HAP-1 (cell line): ENCODE measurements at regions not wholly inside any gene's neighbourhood (a gene's known extent, or its start where the extent isn't known, plus 50 kb on each side); places are given as distances from the start of the nearest gene placed in this dataset.

ENCODE experiments used
- DNase-seq, 2 experiments: peaks; one replicate each; pipeline ENCODE4 v3.0.0-alpha.2; 2016 to 2020; ENCODE audit warnings: low spot score in 2 of 2
- H3K27me3 ChIP-seq: fragments of 250-450 bp; sonication (Bioruptor Pico); 2 replicates; pipeline ENCODE4 v1.5.1; 2020; ENCODE audit warnings: low read depth, mild to moderate bottlenecking, moderate library complexity
- H3K36me3 ChIP-seq: fragments of 250-450 bp; sonication (Bioruptor Pico); replicated peaks from 2 replicates; pipeline ENCODE4 v1.5.1; 2020; ENCODE audit warnings: mild to moderate bottlenecking
- H3K4me1 ChIP-seq: fragments of 250-450 bp; sonication (Bioruptor Pico); 2 replicates; pipeline ENCODE4 v1.5.1; 2020; ENCODE audit warnings: mild to moderate bottlenecking
- H3K4me3 ChIP-seq: fragments of 250-450 bp; sonication (Bioruptor Pico); 2 replicates; pipeline ENCODE4 v1.5.1; 2020; ENCODE audit warnings: mild to moderate bottlenecking, moderate library complexity
- H3K9me3 ChIP-seq: fragments of 250-450 bp; sonication (Bioruptor Pico); 2 replicates; pipeline ENCODE4 v1.5.1; 2020; ENCODE audit warnings: mild to moderate bottlenecking, moderate library complexity
- in situ Hi-C: fragments of 300-500 bp; cut with MboI; formaldehyde crosslinking; loops from 3 replicates; pipeline ENCODE4 v1.14.3; 2020; ENCODE audit warnings: low sequenced_read_pairs, inconsistent platforms, mixed read lengths

- in situ Hi-C loops = no loop called here
- Histone ChIP-seq H3K4me1 (no peaks in the 10 kb centered on the region), H3K4me3 (no peak overlapping the region), H3K36me3 (no peaks in the 10 kb centered on the region), H3K9me3 (no peaks in the 10 kb centered on the region), H3K27me3 (no peaks in the 10 kb centered on the region)
- DNase-seq = no peak
Observed at GRCh38 chr17:72338304-72338703, 217.5 kb downstream of the SOX9 start.

- no peak overlapping the region for H3K4me3 ChIP-seq
- in situ Hi-C loops = no loop called here
- no peak for DNase-seq
Observed at GRCh38 chr17:72338847-72339790, 218.3 kb downstream of the SOX9 start.

DNA sequence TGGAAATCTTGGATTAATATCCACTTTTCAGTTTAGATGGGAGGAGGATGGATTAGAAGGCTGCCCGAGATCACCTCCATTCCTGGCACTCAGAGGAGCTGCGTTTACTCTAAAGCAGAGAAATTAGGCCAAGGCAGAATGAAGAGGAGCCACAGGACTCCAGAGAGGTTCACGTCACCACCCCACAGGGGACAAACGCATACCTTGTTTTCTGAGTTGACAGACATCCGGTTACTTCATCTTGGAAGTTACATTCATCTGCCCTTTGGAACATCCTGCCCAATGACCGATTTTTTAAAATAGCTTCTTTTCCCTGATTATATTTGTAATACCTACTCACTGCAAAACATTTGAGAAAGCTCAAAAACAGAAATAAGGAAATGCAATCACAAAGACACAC lies 220.0 kb downstream of the SOX9 start:
- Histone ChIP-seq H3K4me1 (no peaks in the 10 kb centered on the region), H3K4me3 (no peak overlapping the region), H3K27me3 (no peaks in the 10 kb centered on the region), H3K9me3 (no peaks in the 10 kb centered on the region), H3K36me3 (no peaks in the 10 kb centered on the region)
- in situ Hi-C loops = no loop called here
- DNase-seq = no peak

More at GRCh38 chr17:72338847-72339790, 218.3 kb downstream of the SOX9 start:
- H3K9me3 ChIP-seq = no peaks in the 10 kb centered on the region
- H3K27me3 ChIP-seq = no peaks in the 10 kb centered on the region
- H3K36me3 ChIP-seq = no peaks in the 10 kb centered on the region
- H3K4me1 ChIP-seq = no peaks in the 10 kb centered on the region

GRCh38 chr17:72342061-72342460 lies 221.2 kb downstream of the SOX9 start:
- DNase-seq = no peak
- no peaks in the 10 kb centered on the region for H3K4me1 ChIP-seq
- H3K36me3 ChIP-seq = no peaks in the 10 kb centered on the region
- H3K27me3 ChIP-seq = no peaks in the 10 kb centered on the region
- in situ Hi-C loops = no loop called here
- no peaks in the 10 kb centered on the region for H3K9me3 ChIP-seq
- no peak overlapping the region for H3K4me3 ChIP-seq

GRCh38 chr17:72342627-72343527 lies 222.1 kb downstream of the SOX9 start:
- Histone ChIP-seq H3K9me3 (no peaks in the 10 kb centered on the region), H3K4me3 (no peak overlapping the region), H3K27me3 (no peaks in the 10 kb centered on the region), H3K36me3 (no peaks in the 10 kb centered on the region), H3K4me1 (no peaks in the 10 kb centered on the region)
- DNase-seq = no peak
- in situ Hi-C loops = no loop called here

DNA sequence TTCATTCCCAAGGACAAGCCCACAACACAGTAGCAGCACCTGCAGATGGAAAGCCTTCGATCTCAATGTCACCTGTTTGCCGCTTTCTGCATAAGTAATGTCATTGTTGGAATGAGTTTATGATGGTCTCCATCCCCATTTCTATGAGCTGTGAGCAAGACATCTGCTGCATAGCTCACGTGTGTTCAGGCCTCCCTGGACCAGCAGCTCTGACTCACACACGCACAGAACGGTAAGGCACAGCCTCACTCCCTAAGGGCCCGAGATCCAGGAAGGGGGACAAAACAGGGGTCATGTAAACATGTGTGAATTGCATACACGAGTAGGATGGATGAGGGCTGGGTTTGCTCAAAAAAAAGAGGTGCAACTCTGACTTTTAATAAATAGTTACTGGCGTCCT lies 223.1 kb downstream of the SOX9 start:
- DNase-seq = no peak
- Histone ChIP-seq H3K36me3 (no peaks in the 10 kb centered on the region), H3K4me3 (no peak overlapping the region), H3K9me3 (no peaks in the 10 kb centered on the region), H3K4me1 (no peaks in the 10 kb centered on the region), H3K27me3 (no peaks in the 10 kb centered on the region)
- in situ Hi-C loops = no loop called here

DNA sequence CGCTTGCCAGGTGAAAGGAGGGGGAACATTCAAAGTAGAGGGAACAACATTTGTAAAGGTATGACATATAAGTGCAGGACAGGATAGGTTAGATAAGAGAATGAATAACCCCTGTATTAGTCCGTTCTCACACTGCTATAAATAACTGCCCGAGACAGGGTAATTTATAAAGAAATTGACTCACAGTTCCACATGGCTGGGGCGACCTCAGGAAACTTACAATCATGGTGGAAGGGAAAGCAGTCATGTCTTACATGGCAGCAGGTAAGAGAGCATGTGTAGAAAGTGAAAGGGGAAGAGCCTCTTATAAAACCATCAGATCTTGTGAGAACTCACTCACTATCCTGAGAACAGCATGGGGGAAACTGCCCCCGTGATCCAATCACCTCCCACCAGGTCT lies 223.8 kb downstream of the SOX9 start:
- Histone ChIP-seq H3K27me3 (no peaks in the 10 kb centered on the region), H3K4me1 (no peaks in the 10 kb centered on the region), H3K36me3 (no peaks in the 10 kb centered on the region), H3K9me3 (no peaks in the 10 kb centered on the region), H3K4me3 (no peak overlapping the region)
- no peak for DNase-seq
- in situ Hi-C loops = no loop called here

DNA sequence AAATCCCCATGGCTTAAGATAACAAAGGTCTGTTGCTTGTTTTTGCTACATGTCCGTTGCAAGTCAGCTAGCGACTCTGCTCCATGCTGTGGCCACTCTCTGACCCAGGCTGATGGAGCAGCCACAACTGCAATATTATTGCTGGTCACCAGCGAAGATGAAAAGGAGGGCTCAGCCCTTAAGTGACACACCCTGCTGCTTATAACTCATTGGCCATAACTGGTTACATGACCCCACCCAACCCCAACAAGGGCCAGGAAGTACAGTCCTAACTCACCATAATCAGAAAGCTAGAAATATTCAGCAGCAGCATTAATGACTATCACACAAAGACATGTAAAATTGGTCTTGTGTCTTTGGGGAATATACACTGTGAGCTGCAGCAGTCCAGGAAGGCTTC lies 224.3 kb downstream of the SOX9 start:
- H3K36me3 ChIP-seq = no peaks in the 10 kb centered on the region
- no peak overlapping the region for H3K4me3 ChIP-seq
- DNase-seq = no peak
- H3K4me1 ChIP-seq = no peaks in the 10 kb centered on the region
- in situ Hi-C loops = no loop called here
- H3K9me3 ChIP-seq = no peaks in the 10 kb centered on the region
- no peaks in the 10 kb centered on the region for H3K27me3 ChIP-seq

- Histone ChIP-seq H3K4me3 (no peak overlapping the region), H3K9me3 (no peaks in the 10 kb centered on the region), H3K36me3 (no peaks in the 10 kb centered on the region), H3K4me1 (no peaks in the 10 kb centered on the region), H3K27me3 (no peaks in the 10 kb centered on the region)
- in situ Hi-C loops = no loop called here
- DNase-seq = no peak
Observed at GRCh38 chr17:72345536-72345935, 224.7 kb downstream of the SOX9 start.

- H3K9me3 ChIP-seq = no peaks in the 10 kb centered on the region
- no peak overlapping the region for H3K4me3 ChIP-seq
- H3K36me3 ChIP-seq = no peaks in the 10 kb centered on the region
- in situ Hi-C loops = no loop called here
- no peaks in the 10 kb centered on the region for H3K27me3 ChIP-seq
- DNase-seq = no peak
- H3K4me1 ChIP-seq = no peaks in the 10 kb centered on the region
Observed at GRCh38 chr17:72346306-72346705, 225.5 kb downstream of the SOX9 start.

- H3K36me3 ChIP-seq = no peaks in the 10 kb centered on the region
- no peaks in the 10 kb centered on the region for H3K27me3 ChIP-seq
- H3K4me1 ChIP-seq = no peaks in the 10 kb centered on the region
- in situ Hi-C loops = no loop called here
- DNase-seq = no peak
- no peak overlapping the region for H3K4me3 ChIP-seq
- H3K9me3 ChIP-seq = no peaks in the 10 kb centered on the region
Observed at GRCh38 chr17:72349011-72349410, 228.2 kb downstream of the SOX9 start.

GRCh38 chr17:72349491-72349995 lies 228.7 kb downstream of the SOX9 start:
- no peak for DNase-seq
- Histone ChIP-seq H3K36me3 (no peaks in the 10 kb centered on the region), H3K27me3 (no peaks in the 10 kb centered on the region), H3K4me3 (no peak overlapping the region), H3K9me3 (no peaks in the 10 kb centered on the region), H3K4me1 (no peaks in the 10 kb centered on the region)
- in situ Hi-C loops = no loop called here

DNA sequence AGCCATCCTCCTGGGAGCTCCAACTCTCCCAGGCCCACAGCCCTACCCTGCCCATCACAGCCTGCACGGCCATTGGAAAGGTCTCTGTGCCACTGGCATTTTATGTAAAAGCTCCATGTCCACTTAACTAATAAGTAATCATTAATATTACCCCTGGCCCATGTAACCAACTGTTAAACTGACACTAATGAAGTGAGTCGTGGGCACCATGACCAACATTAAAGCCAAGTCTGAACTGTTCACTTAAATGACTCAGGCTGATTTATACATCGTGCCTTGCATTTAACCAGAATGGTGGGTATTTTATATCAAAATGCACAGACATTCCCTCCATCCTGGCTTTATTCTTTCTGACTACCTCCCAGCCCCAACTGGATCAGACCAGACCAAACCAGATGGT lies 229.3 kb downstream of the SOX9 start:
- Histone ChIP-seq H3K27me3 (no peaks in the 10 kb centered on the region), H3K36me3 (no peaks in the 10 kb centered on the region), H3K4me1 (no peaks in the 10 kb centered on the region), H3K9me3 (no peaks in the 10 kb centered on the region), H3K4me3 (no peak overlapping the region)
- no peak for DNase-seq
- in situ Hi-C loops = no loop called here

DNA sequence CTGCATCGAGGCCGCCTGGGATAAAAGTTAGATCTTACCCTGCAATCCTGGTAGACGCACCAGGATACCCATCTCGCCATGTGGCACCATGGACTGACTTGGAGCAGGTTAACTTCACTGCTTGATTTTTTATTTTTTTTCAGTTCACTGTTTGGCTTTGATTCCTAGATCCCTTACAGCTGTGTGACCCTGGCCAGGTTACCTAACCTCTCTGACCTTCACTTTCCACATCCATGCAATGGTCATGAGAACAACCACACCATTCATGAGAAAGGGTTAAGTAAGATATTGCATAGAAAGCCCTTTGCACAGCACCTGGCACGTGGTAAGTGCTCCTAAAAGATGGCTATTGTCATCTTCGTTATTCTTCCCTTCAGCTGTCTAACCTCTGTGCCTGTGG lies 230.5 kb downstream of the SOX9 start:
- in situ Hi-C loops = no loop called here
- Histone ChIP-seq H3K27me3 (no peaks in the 10 kb centered on the region), H3K4me3 (no peak overlapping the region), H3K9me3 (no peaks in the 10 kb centered on the region), H3K4me1 (no peaks in the 10 kb centered on the region), H3K36me3 (no peaks in the 10 kb centered on the region)
- DNase-seq = no peak
